ENCODE measurements at regions not wholly inside any gene's neighbourhood (a gene's known extent, or its start where the extent isn't known, plus 50 kb on each side); places are given as distances from the start of the nearest gene placed in this dataset.

GRCh38 chr1:112806090-112806642 lies 91.0 kb upstream of the PPM1J start:
- H3K27ac ChIP-seq, result no peak overlapping the region
- no peak for TF ChIP-seq CTCF (conservative IDR thresholded peaks at IDR 0.05)

GRCh38 chr1:112805155-112805853 lies 90.2 kb upstream of the PPM1J start:
- no peak for TF ChIP-seq CTCF (conservative IDR thresholded peaks at IDR 0.05)
- H3K27ac ChIP-seq, result no peak overlapping the region; the same call in 1 of the 2 replicates

GRCh38 chr1:112803906-112804762 lies 89.0 kb upstream of the PPM1J start:
- H3K27ac ChIP-seq, result peak overlapping the region; percentile 33
- peak; percentile 95 for TF ChIP-seq CTCF (conservative IDR thresholded peaks at IDR 0.05)

GRCh38 chr1:112800289-112800688 lies 85.2 kb upstream of the PPM1J start:
- TF ChIP-seq CTCF (conservative IDR thresholded peaks at IDR 0.05), result no peak
- H3K27ac ChIP-seq, result no peak overlapping the region

GRCh38 chr1:112798292-112798691 lies 83.2 kb upstream of the PPM1J start:
- no peak for TF ChIP-seq CTCF (conservative IDR thresholded peaks at IDR 0.05)

GRCh38 chr1:112797224-112797623 lies 82.1 kb upstream of the PPM1J start:
- no peak for TF ChIP-seq CTCF (conservative IDR thresholded peaks at IDR 0.05)
- H3K27ac ChIP-seq, result no peak overlapping the region

More at GRCh38 chr1:112798292-112798691, 83.2 kb upstream of the PPM1J start:
- no peak overlapping the region for H3K27ac ChIP-seq

GRCh38 chr1:112794654-112795239 lies 79.6 kb upstream of the PPM1J start:
- no peak for TF ChIP-seq CTCF (conservative IDR thresholded peaks at IDR 0.05)
- no peak overlapping the region for H3K27ac ChIP-seq
